ENCODE measurements at regions not wholly inside any gene's neighbourhood (a gene's known extent, or its start where the extent isn't known, plus 50 kb on each side); places are given as distances from the start of the nearest gene placed in this dataset.

GRCh38 chrX:38484607-38485498, 76.5 kb upstream of the TSPAN7 start:
- no peak for TF ChIP-seq CTCF (conservative IDR thresholded peaks at IDR 0.05; ENCODE audit: low read length)
- TF ChIP-seq EZH2phosphoT487 (IDR thresholded peaks at IDR 0.05; ENCODE audit: borderline replicate concordance, low read depth, low read length) = no peak
